Astrocyte (in vitro differentiated cells and primary cell): ENCODE measurements at regions not wholly inside any gene's neighbourhood (a gene's known extent, or its start where the extent isn't known, plus 50 kb on each side); places are given as distances from the start of the nearest gene placed in this dataset.

Source experiments
- DNase-seq: peaks from one replicate; pipeline ENCODE4 v3.0.0-alpha.2; 2010; ENCODE audit warnings: low read depth
- FAIRE-seq: peaks from 2 replicates; lab custom pipeline; 2011; peaks lifted over from hg19 to GRCh38; lab: Jason Lieb, UNC
- H2AFZ ChIP-seq: 2 replicates; pipeline ENCODE4 v1.6.0; 2012; ENCODE audit warnings: low read depth, low read length, inconsistent platforms
- H3K27ac ChIP-seq: 2 replicates; pipeline ENCODE4 v1.5.1; 2011; ENCODE audit warnings: low read depth, low read length, inconsistent platforms
- H3K27me3 ChIP-seq: 2 replicates; pipeline ENCODE4 v1.6.0; 2011; ENCODE audit warnings: low read length, inconsistent platforms; ENCODE audit not compliant: insufficient read depth
- H3K36me3 ChIP-seq: 2 replicates; pipeline ENCODE4 v1.5.1; 2011; ENCODE audit warnings: low read length, inconsistent platforms; ENCODE audit not compliant: insufficient read depth
- H3K4me1 ChIP-seq: 2 replicates; pipeline ENCODE4 v1.5.1; 2011; ENCODE audit warnings: low read length, inconsistent platforms; ENCODE audit not compliant: insufficient read depth
- H3K4me2 ChIP-seq: 2 replicates; pipeline ENCODE4 v1.6.0; 2012; ENCODE audit warnings: low read length, inconsistent platforms
- H3K4me3 ChIP-seq: 2 replicates; pipeline ENCODE4 v1.5.1; 2011; ENCODE audit warnings: low read depth, mild to moderate bottlenecking, low read length, inconsistent platforms; ENCODE audit not compliant: insufficient read depth
- H3K79me2 ChIP-seq: 2 replicates; pipeline ENCODE4 v1.6.0; 2012; ENCODE audit warnings: mild to moderate bottlenecking, low read length, inconsistent platforms; ENCODE audit not compliant: insufficient read depth
- H3K9ac ChIP-seq: 2 replicates; pipeline ENCODE4 v1.6.0; 2012; ENCODE audit warnings: mild to moderate bottlenecking, low read length, inconsistent platforms
- H3K9me3 ChIP-seq: 2 replicates; pipeline ENCODE4 v1.5.1; 2012; ENCODE audit warnings: low read depth, mild to moderate bottlenecking, low read length, inconsistent platforms; ENCODE audit not compliant: insufficient read depth
- H4K20me1 ChIP-seq: 2 replicates; pipeline ENCODE4 v1.6.0; 2012; ENCODE audit warnings: low read length, inconsistent platforms; ENCODE audit not compliant: insufficient read depth
- H3K27ac Mint-ChIP-seq: one replicate; pipeline ENCODE4 v1.8.0; 2021; ENCODE audit warnings: mild to moderate bottlenecking, mixed read lengths; ENCODE audit not compliant: unreplicated experiment
- H3K27me3 Mint-ChIP-seq: one replicate; pipeline ENCODE4 v1.8.0; 2021; ENCODE audit warnings: low read depth, mixed read lengths; ENCODE audit not compliant: unreplicated experiment
- H3K36me3 Mint-ChIP-seq: one replicate; pipeline ENCODE4 v1.8.0; 2021; ENCODE audit warnings: low read depth, mixed read lengths; ENCODE audit not compliant: unreplicated experiment
- H3K4me1 Mint-ChIP-seq: one replicate; pipeline ENCODE4 v1.8.0; 2021; ENCODE audit warnings: low read depth, mixed read lengths; ENCODE audit not compliant: unreplicated experiment
- H3K4me3 Mint-ChIP-seq: one replicate; pipeline ENCODE4 v1.8.0; 2021; ENCODE audit warnings: mild to moderate bottlenecking, moderate library complexity, mixed read lengths; ENCODE audit not compliant: unreplicated experiment
- H3K9me3 Mint-ChIP-seq: one replicate; pipeline ENCODE4 v1.8.0; 2021; ENCODE audit warnings: mild to moderate bottlenecking, mixed read lengths; ENCODE audit not compliant: unreplicated experiment
- EZH2 ChIP-seq: IDR thresholded peaks from 2 replicates; pipeline ENCODE4 v1.6.1; 2012; ENCODE audit warnings: mild to moderate bottlenecking, low read length, inconsistent platforms; ENCODE audit not compliant: insufficient read depth
- TF ChIP-seq, protein P1 (sequence below): IDR thresholded peaks from 2 replicates; pipeline ENCODE4 v1.5.1; 2011; ENCODE audit warnings: low read depth, mild to moderate bottlenecking, inconsistent platforms, low read length, moderate library complexity; ENCODE audit not compliant: insufficient read depth

DNA sequence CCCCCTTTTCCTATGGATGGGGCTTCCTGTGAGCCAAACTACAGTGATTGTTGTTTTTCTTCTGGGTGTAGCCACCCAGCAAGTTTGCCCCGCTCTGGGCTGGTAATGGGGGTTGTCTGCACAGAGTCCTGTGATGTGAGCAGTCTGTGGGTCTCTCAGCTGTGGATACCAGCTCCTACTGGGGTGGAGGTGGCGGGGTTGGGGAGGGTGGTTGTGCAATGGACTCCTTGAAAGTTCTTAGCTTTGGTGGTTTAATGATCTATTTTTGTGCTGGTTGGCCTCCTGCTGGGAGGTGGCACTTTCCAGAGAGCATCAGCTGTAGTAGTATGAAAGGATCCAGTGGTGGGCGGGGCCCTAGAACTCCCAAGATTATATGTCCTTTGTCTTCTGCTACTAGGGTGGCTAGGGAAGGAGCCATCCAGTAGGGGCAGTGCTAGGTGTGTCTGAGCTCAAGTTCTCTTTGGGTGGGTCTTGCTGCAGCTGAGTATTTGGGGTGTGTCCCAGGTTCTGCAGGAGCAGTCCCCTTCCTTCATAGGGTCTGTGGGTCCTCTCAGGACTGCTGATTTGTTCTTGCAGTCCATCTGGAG lies 275.6 kb upstream of the PAPPA start:
- Mint-ChIP-seq H3K4me1 (peaks cover 1% of the 10 kb centered on the region), H3K27ac (no peak overlapping the region), H3K27me3 (peaks cover 2% of the 10 kb centered on the region), H3K4me3 (no peak overlapping the region), H3K9me3 (peaks cover 11% of the 10 kb centered on the region), H3K36me3 (no peaks in the 10 kb centered on the region)
- DNase-seq = no peak
- Histone ChIP-seq H3K79me2 (no peaks in the 10 kb centered on the region), H3K36me3 (no peaks in the 10 kb centered on the region), H3K4me2 (no peak overlapping the region), H3K9me3 (no peaks in the 10 kb centered on the region), H3K27ac (no peak overlapping the region), H3K4me1 (no peaks in the 10 kb centered on the region), H3K9ac (no peak overlapping the region), H2AFZ (no peak overlapping the region), H3K4me3 (no peak overlapping the region), H3K27me3 (no peaks in the 10 kb centered on the region), H4K20me1 (no peaks in the 10 kb centered on the region)
- TF ChIP-seq, protein P1, sequence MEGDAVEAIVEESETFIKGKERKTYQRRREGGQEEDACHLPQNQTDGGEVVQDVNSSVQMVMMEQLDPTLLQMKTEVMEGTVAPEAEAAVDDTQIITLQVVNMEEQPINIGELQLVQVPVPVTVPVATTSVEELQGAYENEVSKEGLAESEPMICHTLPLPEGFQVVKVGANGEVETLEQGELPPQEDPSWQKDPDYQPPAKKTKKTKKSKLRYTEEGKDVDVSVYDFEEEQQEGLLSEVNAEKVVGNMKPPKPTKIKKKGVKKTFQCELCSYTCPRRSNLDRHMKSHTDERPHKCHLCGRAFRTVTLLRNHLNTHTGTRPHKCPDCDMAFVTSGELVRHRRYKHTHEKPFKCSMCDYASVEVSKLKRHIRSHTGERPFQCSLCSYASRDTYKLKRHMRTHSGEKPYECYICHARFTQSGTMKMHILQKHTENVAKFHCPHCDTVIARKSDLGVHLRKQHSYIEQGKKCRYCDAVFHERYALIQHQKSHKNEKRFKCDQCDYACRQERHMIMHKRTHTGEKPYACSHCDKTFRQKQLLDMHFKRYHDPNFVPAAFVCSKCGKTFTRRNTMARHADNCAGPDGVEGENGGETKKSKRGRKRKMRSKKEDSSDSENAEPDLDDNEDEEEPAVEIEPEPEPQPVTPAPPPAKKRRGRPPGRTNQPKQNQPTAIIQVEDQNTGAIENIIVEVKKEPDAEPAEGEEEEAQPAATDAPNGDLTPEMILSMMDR = no peak
- no peak for TF ChIP-seq EZH2
- FAIRE-seq = no peak

DNA sequence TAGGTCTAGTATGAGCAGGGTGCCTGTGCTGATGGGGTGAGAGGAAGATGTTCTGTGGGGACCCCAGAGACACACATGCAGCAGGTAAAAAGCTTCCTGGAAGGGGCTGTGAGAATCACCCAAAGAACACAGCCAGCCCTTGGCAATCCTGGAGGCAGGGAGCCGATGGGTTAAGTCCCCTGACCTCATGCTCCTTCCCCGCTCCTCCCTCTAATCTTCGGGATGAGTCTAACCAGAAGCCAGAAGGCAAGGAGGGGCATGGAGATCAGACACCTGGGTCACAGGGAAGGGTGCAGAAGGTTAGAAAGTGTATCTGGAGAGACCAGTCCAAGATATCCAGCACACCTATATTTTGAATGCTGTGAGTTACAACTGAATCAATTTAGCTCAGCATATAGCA lies 274.1 kb upstream of the PAPPA start:
- Histone ChIP-seq H3K4me3 (no peak overlapping the region), H4K20me1 (no peaks in the 10 kb centered on the region), H3K79me2 (no peaks in the 10 kb centered on the region), H3K4me1 (no peaks in the 10 kb centered on the region), H3K27me3 (no peaks in the 10 kb centered on the region), H3K27ac (no peak overlapping the region), H3K4me2 (no peak overlapping the region), H2AFZ (no peak overlapping the region), H3K36me3 (no peaks in the 10 kb centered on the region), H3K9me3 (no peaks in the 10 kb centered on the region), H3K9ac (no peak overlapping the region)
- peaks cover 2% of the 10 kb centered on the region for H3K27me3 Mint-ChIP-seq
- H3K4me1 Mint-ChIP-seq = peaks cover 1% of the 10 kb centered on the region
- no peak for FAIRE-seq
- TF ChIP-seq, protein P1 = no peak
- TF ChIP-seq EZH2 = no peak
- H3K36me3 Mint-ChIP-seq = no peaks in the 10 kb centered on the region
- peaks cover 11% of the 10 kb centered on the region for H3K9me3 Mint-ChIP-seq
- H3K4me3 Mint-ChIP-seq = no peak overlapping the region
- no peak overlapping the region for H3K27ac Mint-ChIP-seq
- DNase-seq = no peak

DNA sequence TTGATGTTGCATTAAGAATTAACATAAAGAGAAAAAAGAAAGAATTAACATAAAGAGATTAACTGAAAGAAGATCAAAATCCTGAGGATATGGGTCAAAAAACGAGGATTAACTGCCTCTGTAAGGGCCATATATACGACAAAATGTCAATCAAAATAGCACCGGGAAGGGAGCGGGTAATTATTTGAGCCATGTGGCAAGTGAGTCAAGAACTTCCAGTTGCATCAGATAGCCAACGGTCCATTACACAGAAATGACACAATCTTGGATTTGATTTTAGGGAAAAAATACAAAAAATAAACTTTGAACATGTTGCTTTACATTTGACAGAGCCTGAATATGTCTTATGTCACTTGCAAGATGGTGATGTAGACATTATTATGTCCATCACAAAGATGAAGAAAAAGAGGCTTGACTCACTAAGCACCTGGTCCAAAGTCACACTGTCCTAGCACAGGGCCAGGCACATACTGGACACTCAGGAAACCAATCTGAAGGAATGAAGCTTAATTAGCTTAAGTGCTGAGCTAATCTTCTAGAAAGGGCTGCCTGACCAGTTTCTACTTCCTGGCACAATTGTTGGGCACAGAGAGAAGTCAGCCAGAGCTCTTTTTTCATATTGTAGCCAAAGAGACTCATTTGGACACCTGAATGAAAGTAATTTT lies 273.2 kb upstream of the PAPPA start:
- Histone ChIP-seq H3K4me1 (no peaks in the 10 kb centered on the region), H4K20me1 (no peaks in the 10 kb centered on the region), H3K9ac (no peak overlapping the region), H3K27ac (no peak overlapping the region), H3K4me2 (no peak overlapping the region), H3K9me3 (no peaks in the 10 kb centered on the region), H3K27me3 (no peaks in the 10 kb centered on the region), H3K36me3 (no peaks in the 10 kb centered on the region), H3K79me2 (no peaks in the 10 kb centered on the region), H3K4me3 (no peak overlapping the region), H2AFZ (no peak overlapping the region)
- Mint-ChIP-seq H3K9me3 (peaks cover 11% of the 10 kb centered on the region), H3K27me3 (peaks cover 2% of the 10 kb centered on the region), H3K4me1 (peaks cover 8% of the 10 kb centered on the region), H3K4me3 (no peak overlapping the region), H3K27ac (no peak overlapping the region), H3K36me3 (no peaks in the 10 kb centered on the region)
- no peak for TF ChIP-seq EZH2
- TF ChIP-seq, protein P1 = no peak
- DNase-seq (no peak), FAIRE-seq (no peak)
